Prostate gland (tissue), 2 donors: ENCODE measurements at regions not wholly inside any gene's neighbourhood (a gene's known extent, or its start where the extent isn't known, plus 50 kb on each side); places are given as distances from the start of the nearest gene placed in this dataset.

Experiments used
- POLR2A ChIP-seq: fragments of 450-650 bp; IDR thresholded peaks from one replicate; pipeline ENCODE4 v1.6.1; 2016; ENCODE audit warnings: antibody characterized with exemption, mild to moderate bottlenecking
- TF ChIP-seq, protein P1 (sequence below), 4 experiments: fragments of 200-600 bp in 2 of 4; fragments of 450-650 bp in 2 of 4; sonication (generic) in 2 of 4; IDR thresholded peaks; 1 replicate in 3 of 4; 2 replicates in 1 of 4; pipeline ENCODE4 v1.5.1; 2016 to 2019; ENCODE audit warnings: antibody characterized with exemption in 4 of 4, mild to moderate bottlenecking in 2 of 4, moderate library complexity in 2 of 4

DNA sequence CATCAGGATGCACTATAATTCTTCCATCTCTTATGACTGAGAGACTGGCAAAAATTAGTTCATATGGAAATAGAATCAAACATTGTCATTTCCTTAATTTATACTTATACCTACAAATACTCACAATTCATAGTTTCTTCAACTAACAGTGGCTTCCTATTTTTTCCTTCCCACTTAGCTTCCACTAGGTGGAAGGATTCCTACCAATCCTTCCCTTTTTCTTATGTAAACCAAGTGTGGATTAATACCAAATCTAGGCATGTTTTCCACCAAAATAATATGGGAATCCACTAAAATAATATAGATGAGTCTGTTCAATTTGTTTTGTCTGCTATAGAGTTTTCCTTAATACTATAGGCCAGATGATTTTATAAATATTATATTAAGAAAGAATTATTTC lies 1537.1 kb downstream of the PLA2G4A start:
- TF ChIP-seq, protein P1, sequence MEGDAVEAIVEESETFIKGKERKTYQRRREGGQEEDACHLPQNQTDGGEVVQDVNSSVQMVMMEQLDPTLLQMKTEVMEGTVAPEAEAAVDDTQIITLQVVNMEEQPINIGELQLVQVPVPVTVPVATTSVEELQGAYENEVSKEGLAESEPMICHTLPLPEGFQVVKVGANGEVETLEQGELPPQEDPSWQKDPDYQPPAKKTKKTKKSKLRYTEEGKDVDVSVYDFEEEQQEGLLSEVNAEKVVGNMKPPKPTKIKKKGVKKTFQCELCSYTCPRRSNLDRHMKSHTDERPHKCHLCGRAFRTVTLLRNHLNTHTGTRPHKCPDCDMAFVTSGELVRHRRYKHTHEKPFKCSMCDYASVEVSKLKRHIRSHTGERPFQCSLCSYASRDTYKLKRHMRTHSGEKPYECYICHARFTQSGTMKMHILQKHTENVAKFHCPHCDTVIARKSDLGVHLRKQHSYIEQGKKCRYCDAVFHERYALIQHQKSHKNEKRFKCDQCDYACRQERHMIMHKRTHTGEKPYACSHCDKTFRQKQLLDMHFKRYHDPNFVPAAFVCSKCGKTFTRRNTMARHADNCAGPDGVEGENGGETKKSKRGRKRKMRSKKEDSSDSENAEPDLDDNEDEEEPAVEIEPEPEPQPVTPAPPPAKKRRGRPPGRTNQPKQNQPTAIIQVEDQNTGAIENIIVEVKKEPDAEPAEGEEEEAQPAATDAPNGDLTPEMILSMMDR (IDR thresholded peaks at IDR 0.05) = no peak
- no peak for TF ChIP-seq POLR2A
